H9 (cell line): ENCODE measurements at regions not wholly inside any gene's neighbourhood (a gene's known extent, or its start where the extent isn't known, plus 50 kb on each side); places are given as distances from the start of the nearest gene placed in this dataset.

Experiments used
- DNase-seq: peaks from one replicate; pipeline ENCODE4 v3.0.0-alpha.2; 2017
- H2AFZ ChIP-seq: one replicate; pipeline ENCODE4 v1.6.1; 2013; ENCODE audit warnings: mild to moderate bottlenecking, low read length, control low read depth, moderate library complexity
- H2AK5ac ChIP-seq: 2 replicates; pipeline ENCODE4 v1.6.1; 2013; ENCODE audit warnings: low read length, control low read depth, mixed read lengths; ENCODE audit not compliant: insufficient read length
- H2BK120ac ChIP-seq: one replicate; pipeline ENCODE4 v1.6.1; 2013; ENCODE audit warnings: low read depth, mild to moderate bottlenecking, low read length, control low read depth, inconsistent platforms; ENCODE audit not compliant: poor library complexity, severe bottlenecking
- H2BK12ac ChIP-seq: 2 replicates; pipeline ENCODE4 v1.6.1; 2013; ENCODE audit warnings: low read length, control low read depth, mixed read lengths, low read depth; ENCODE audit not compliant: insufficient read length
- H2BK15ac ChIP-seq: 2 replicates; pipeline ENCODE4 v1.6.1; 2013; ENCODE audit warnings: low read depth, low read length, control low read depth
- H2BK20ac ChIP-seq: one replicate; pipeline ENCODE4 v1.6.1; 2013; ENCODE audit warnings: low read depth, mild to moderate bottlenecking, low read length, control low read depth, inconsistent platforms; ENCODE audit not compliant: poor library complexity, severe bottlenecking
- H2BK5ac ChIP-seq: 2 replicates; pipeline ENCODE4 v1.6.1; 2013; ENCODE audit warnings: low read length, control low read depth, mixed read lengths; ENCODE audit not compliant: insufficient read length
- H3K14ac ChIP-seq: 2 replicates; pipeline ENCODE4 v1.6.1; 2013; ENCODE audit warnings: low read length, control low read depth; ENCODE audit not compliant: insufficient read depth
- H3K18ac ChIP-seq: 2 replicates; pipeline ENCODE4 v1.6.1; 2013; ENCODE audit warnings: low read depth, mild to moderate bottlenecking, mixed read lengths, low read length, control low read depth; ENCODE audit not compliant: insufficient read length
- H3K23ac ChIP-seq: 2 replicates; pipeline ENCODE4 v1.6.1; 2013; ENCODE audit warnings: low read length, control low read depth, mixed read lengths, low read depth; ENCODE audit not compliant: insufficient read length
- H3K23me2 ChIP-seq: 2 replicates; pipeline ENCODE4 v1.6.1; 2013; ENCODE audit warnings: low read depth, mild to moderate bottlenecking, mixed read lengths, low read length, control low read depth; ENCODE audit not compliant: insufficient read length, poor library complexity, severe bottlenecking
- H3K27ac ChIP-seq: 2 replicates; pipeline ENCODE4 v1.5.1; 2013; ENCODE audit warnings: low read length, control low read depth, mixed read lengths, low read depth; ENCODE audit not compliant: insufficient read length
- H3K27me3 ChIP-seq: 2 replicates; pipeline ENCODE4 v1.6.1; 2013; ENCODE audit warnings: low read length, control low read depth, inconsistent platforms; ENCODE audit not compliant: insufficient read depth
- H3K4ac ChIP-seq: 2 replicates; pipeline ENCODE4 v1.6.1; 2013; ENCODE audit warnings: low read depth, mild to moderate bottlenecking, control low read depth, inconsistent platforms, low read length, moderate library complexity
- H3K4me1 ChIP-seq: 2 replicates; pipeline ENCODE4 v1.6.1; 2013; ENCODE audit warnings: low read length, control low read depth, inconsistent platforms; ENCODE audit not compliant: insufficient read depth
- H3K4me2 ChIP-seq: 2 replicates; pipeline ENCODE4 v1.6.1; 2013; ENCODE audit warnings: low read length, control low read depth, mixed read lengths; ENCODE audit not compliant: insufficient read length, insufficient read depth
- H3K56ac ChIP-seq: 2 replicates; pipeline ENCODE4 v1.6.1; 2013; ENCODE audit warnings: low read depth, mild to moderate bottlenecking, mixed read lengths, low read length, control low read depth; ENCODE audit not compliant: insufficient read length
- H3K79me1 ChIP-seq: 2 replicates; pipeline ENCODE4 v1.6.1; 2013; ENCODE audit warnings: low read depth, mild to moderate bottlenecking, moderate library complexity, low read length, control low read depth, inconsistent platforms; ENCODE audit not compliant: insufficient read depth, poor library complexity, severe bottlenecking
- H3K79me2 ChIP-seq: 2 replicates; pipeline ENCODE4 v1.6.1; 2013; ENCODE audit warnings: low read length, control low read depth, inconsistent platforms; ENCODE audit not compliant: insufficient read depth
- H3K9ac ChIP-seq: 2 replicates; pipeline ENCODE4 v1.6.1; 2013; ENCODE audit warnings: low read length, control low read depth, mixed read lengths; ENCODE audit not compliant: insufficient read length; ENCODE audit errors: extremely low read depth
- H3K9me3 ChIP-seq: one replicate; pipeline ENCODE4 v1.6.1; 2013; ENCODE audit warnings: low read depth, low read length, inconsistent platforms; ENCODE audit not compliant: control insufficient read depth
- H3T11ph ChIP-seq: one replicate; pipeline ENCODE4 v1.6.1; 2013; ENCODE audit warnings: mild to moderate bottlenecking, low read length, control low read depth, inconsistent platforms
- H4K20me1 ChIP-seq: one replicate; pipeline ENCODE4 v1.6.1; 2013; ENCODE audit not compliant: control insufficient read depth, insufficient read length, insufficient read depth
- H4K5ac ChIP-seq: 2 replicates; pipeline ENCODE4 v1.6.1; 2013; ENCODE audit warnings: low read depth, mild to moderate bottlenecking, mixed read lengths, low read length, control low read depth; ENCODE audit not compliant: insufficient read length
- H4K8ac ChIP-seq: replicated peaks from 2 replicates; pipeline ENCODE4 v1.6.1; 2013; ENCODE audit warnings: low read length, control low read depth, mixed read lengths, low read depth; ENCODE audit not compliant: insufficient read length
- H4K91ac ChIP-seq: 2 replicates; pipeline ENCODE4 v1.6.1; 2013; ENCODE audit warnings: low read depth, mild to moderate bottlenecking, moderate library complexity, mixed read lengths, low read length, control low read depth; ENCODE audit not compliant: insufficient read length
- H3K27ac Mint-ChIP-seq, 3 experiments: 2 replicates in 2 of 3; 3 replicates in 1 of 3; pipeline ENCODE4 v1.8.0; 2020 to 2021; ENCODE audit warnings: mixed read lengths in 3 of 3, mild to moderate bottlenecking in 1 of 3, moderate library complexity in 1 of 3
- H3K27me3 Mint-ChIP-seq: 2 replicates; pipeline ENCODE4 v1.8.0; 2021; ENCODE audit warnings: low read depth, mild to moderate bottlenecking, moderate library complexity, mixed read lengths
- H3K36me3 Mint-ChIP-seq, 3 experiments: 2 replicates in 2 of 3; 3 replicates in 1 of 3; pipeline ENCODE4 v1.8.0; 2020 to 2021; ENCODE audit warnings: low read depth in 3 of 3, mixed read lengths in 3 of 3; ENCODE audit not compliant: insufficient read depth in 1 of 3
- H3K4me1 Mint-ChIP-seq, 2 experiments: 2 replicates each; pipeline ENCODE4 v1.8.0; 2020; ENCODE audit warnings: mixed read lengths in 2 of 2
- H3K4me3 Mint-ChIP-seq, 2 experiments: 2 replicates in 1 of 2; 3 replicates in 1 of 2; pipeline ENCODE4 v1.8.0; 2020 to 2021; ENCODE audit warnings: mild to moderate bottlenecking in 2 of 2, mixed read lengths in 2 of 2, moderate library complexity in 1 of 2
- H3K9me3 Mint-ChIP-seq, 2 experiments: 2 replicates in 1 of 2; 3 replicates in 1 of 2; pipeline ENCODE4 v1.8.0; 2020; ENCODE audit warnings: mild to moderate bottlenecking in 2 of 2, mixed read lengths in 2 of 2, moderate library complexity in 1 of 2
- CTCF ChIP-seq: fragments of 200-600 bp; sonication (generic); conservative IDR thresholded peaks from 3 replicates; pipeline ENCODE4 v1.8.0; 2021; ENCODE audit warnings: antibody characterized with exemption, mild to moderate bottlenecking
- WGBS: extraction: QIAGEN DNeasy Blood & Tissue Kit; methylation state at CpG from one replicate; pipeline ENCODE4 v1.1.7; 2013; ENCODE audit warnings: missing lambda C conversion rate, low lambda C conversion rate, mixed read lengths; ENCODE audit not compliant: insufficient read length; ENCODE audit errors: extremely low coverage; 5-methylcytosine and 5-hydroxymethylcytosine counted together

DNA sequence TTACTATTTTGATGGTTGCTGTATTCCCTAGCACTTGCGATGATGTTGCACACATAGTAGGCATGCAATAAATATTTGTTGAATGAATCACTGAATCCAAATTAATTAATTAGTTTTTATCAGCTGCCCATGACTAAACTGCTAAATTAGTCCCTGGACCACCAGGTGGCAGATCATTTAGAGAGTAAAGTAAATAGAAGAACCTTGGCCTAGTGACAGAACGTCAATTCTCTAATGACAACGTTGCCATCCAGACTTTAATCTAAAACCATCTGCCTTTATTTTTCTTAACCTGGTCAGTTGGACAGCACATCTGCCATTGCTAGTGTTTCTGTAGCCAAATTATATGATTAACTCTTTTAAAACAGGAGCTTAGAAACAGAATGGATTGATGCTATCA is 457.5 kb downstream of the KIF4B start:
- Mint-ChIP-seq H3K27ac (no peak overlapping the region), H3K4me3 (no peak overlapping the region), H3K4me1 (peaks cover 9 to 15% of the 10 kb centered on the region in 2 experiments), H3K27me3 (no peaks in the 10 kb centered on the region), H3K9me3 (no peaks in the 10 kb centered on the region), H3K36me3 (no peaks in the 10 kb centered on the region)
- no peak overlapping the region for H3K23ac ChIP-seq
- no CpG with 5 or more reads among the region's 3 CpGs for WGBS
- no peak overlapping the region for H2BK12ac ChIP-seq
- H3K9ac ChIP-seq, result no peak overlapping the region
- H3T11ph ChIP-seq, result no peak overlapping the region
- H3K4me1 ChIP-seq, result no peaks in the 10 kb centered on the region
- H4K20me1 ChIP-seq, result no peaks in the 10 kb centered on the region
- DNase-seq, result no peak
- no peak overlapping the region for H2BK15ac ChIP-seq
- H3K27ac ChIP-seq, result no peak overlapping the region
- no peak overlapping the region for H2BK120ac ChIP-seq
- H3K27me3 ChIP-seq, result no peaks in the 10 kb centered on the region
- no peak overlapping the region for H3K4ac ChIP-seq
- H3K9me3 ChIP-seq, result no peaks in the 10 kb centered on the region
- H2AFZ ChIP-seq, result no peak overlapping the region
- H3K23me2 ChIP-seq, result no peaks in the 10 kb centered on the region
- H3K18ac ChIP-seq, result no peak overlapping the region
- H3K4me2 ChIP-seq, result no peak overlapping the region
- H4K5ac ChIP-seq, result no peak overlapping the region
- no peak overlapping the region for H3K56ac ChIP-seq
- H2BK5ac ChIP-seq, result no peak overlapping the region
- H2AK5ac ChIP-seq, result no peak overlapping the region
- H3K14ac ChIP-seq, result no peak overlapping the region
- no peaks in the 10 kb centered on the region for H3K79me1 ChIP-seq
- no peak overlapping the region for H4K91ac ChIP-seq
- no peak; the same call in 2 of the 3 replicates for TF ChIP-seq CTCF
- no peaks in the 10 kb centered on the region for H3K79me2 ChIP-seq
- H2BK20ac ChIP-seq, result no peak overlapping the region
- H4K8ac ChIP-seq, result no peak overlapping the region
